HG03520 (cell line): ENCODE measurements at regions not wholly inside any gene's neighbourhood (a gene's known extent, or its start where the extent isn't known, plus 50 kb on each side); places are given as distances from the start of the nearest gene placed in this dataset.
"Not testable (repeated sequence)": the region's sequence is repeated elsewhere in the genome, so short reads cannot be mapped to it uniquely, and the experiment has no call there.

Source experiments
- ATAC-seq: cut with Tn5 transposase; IDR thresholded peaks from one replicate; pipeline ENCODE4 v1.9.1; 2021; ENCODE audit warnings: mild to moderate bottlenecking, moderate library complexity; ENCODE audit not compliant: unreplicated experiment

DNA sequence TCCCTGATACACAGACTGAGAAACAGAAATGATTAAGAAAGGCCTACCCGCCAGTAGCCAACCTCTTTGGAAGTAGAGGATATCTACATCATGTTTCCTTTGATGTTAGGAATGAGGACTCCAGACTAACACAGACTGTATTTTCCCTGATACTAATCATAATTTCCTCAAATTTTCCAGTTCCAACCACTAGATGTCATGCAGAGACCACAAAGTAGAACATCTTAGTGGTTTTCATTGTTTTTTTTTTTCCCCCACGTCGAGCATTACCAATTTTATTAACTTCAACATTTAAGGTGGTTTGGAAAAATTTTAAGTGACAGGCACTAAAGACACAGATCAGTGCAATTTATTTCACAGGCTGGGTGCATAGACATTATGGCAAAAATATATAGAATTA lies 303.6 kb downstream of the ANKRD30BL start:
- ATAC-seq: not testable (repeated sequence)
